ENCODE measurements at regions not wholly inside any gene's neighbourhood (a gene's known extent, or its start where the extent isn't known, plus 50 kb on each side); places are given as distances from the start of the nearest gene placed in this dataset.

DNA sequence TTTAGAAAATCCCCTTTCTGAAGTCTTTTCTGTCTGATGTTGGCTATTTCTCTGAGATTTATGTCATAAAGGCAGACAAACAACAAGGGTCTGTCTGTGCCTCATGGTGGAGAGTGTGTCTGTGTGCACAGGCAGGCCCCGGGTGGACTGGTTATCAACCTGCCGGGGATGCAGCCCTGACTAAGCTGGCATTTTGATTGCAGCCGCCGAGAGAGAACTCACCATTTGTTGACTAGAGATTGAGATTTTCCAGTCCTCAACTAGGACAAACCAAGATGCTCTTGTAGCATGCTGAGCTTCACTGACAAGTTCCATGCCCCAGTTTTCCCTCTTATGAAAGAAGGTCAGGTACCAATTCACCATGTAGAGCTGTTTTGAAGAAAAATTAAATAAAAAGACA lies 363.6 kb upstream of the CNR1 start:
- TF ChIP-seq, protein P1, sequence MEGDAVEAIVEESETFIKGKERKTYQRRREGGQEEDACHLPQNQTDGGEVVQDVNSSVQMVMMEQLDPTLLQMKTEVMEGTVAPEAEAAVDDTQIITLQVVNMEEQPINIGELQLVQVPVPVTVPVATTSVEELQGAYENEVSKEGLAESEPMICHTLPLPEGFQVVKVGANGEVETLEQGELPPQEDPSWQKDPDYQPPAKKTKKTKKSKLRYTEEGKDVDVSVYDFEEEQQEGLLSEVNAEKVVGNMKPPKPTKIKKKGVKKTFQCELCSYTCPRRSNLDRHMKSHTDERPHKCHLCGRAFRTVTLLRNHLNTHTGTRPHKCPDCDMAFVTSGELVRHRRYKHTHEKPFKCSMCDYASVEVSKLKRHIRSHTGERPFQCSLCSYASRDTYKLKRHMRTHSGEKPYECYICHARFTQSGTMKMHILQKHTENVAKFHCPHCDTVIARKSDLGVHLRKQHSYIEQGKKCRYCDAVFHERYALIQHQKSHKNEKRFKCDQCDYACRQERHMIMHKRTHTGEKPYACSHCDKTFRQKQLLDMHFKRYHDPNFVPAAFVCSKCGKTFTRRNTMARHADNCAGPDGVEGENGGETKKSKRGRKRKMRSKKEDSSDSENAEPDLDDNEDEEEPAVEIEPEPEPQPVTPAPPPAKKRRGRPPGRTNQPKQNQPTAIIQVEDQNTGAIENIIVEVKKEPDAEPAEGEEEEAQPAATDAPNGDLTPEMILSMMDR (IDR thresholded peaks at IDR 0.05), result no peak
- TF ChIP-seq EZH2 (IDR thresholded peaks at IDR 0.05), result no peak

Data from neural progenitor cell (in vitro differentiated cells).